ENCODE measurements at regions not wholly inside any gene's neighbourhood (a gene's known extent, or its start where the extent isn't known, plus 50 kb on each side); places are given as distances from the start of the nearest gene placed in this dataset.

DNA sequence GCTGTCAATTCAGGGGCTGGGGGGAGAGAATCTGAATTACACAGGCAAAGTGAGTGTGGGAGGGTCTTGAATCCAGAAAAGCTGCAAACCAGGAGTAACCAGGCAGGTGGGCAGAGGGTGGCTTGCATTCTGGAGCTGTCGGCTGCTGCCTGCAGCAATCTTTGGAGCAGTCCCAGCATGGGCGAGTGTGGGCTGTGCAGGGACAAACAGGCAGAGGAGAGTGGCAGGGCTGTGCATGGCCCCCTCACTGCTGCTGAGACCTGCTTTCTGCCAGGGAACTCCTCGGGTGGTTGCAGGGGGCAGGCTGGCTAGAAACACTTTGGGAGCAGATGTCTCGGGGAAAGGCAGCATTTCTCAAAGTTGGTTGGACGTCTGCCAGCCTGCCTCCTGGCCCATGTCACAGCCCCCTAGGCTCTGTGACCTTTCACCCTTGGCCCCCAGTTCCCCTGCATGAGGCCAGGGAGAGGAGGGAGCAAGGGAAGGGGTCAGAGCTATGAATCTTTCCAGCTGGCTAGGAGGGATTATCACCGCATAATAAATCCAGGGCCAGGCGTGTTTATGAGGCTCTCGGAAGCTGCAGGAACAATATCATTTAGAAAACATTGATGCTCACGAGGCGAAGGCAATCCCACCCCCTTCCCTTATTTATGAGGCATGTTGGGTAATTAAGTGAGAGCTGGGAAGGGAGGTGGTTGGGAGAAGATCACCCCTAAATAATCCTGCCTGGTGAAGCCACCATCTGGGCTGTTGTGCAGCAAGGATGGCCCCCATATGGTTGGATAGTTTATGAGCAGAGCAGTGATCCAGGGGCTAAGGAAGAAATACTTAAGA lies 212.3 kb upstream of the NCAM1 start:
- TF ChIP-seq, protein P1, sequence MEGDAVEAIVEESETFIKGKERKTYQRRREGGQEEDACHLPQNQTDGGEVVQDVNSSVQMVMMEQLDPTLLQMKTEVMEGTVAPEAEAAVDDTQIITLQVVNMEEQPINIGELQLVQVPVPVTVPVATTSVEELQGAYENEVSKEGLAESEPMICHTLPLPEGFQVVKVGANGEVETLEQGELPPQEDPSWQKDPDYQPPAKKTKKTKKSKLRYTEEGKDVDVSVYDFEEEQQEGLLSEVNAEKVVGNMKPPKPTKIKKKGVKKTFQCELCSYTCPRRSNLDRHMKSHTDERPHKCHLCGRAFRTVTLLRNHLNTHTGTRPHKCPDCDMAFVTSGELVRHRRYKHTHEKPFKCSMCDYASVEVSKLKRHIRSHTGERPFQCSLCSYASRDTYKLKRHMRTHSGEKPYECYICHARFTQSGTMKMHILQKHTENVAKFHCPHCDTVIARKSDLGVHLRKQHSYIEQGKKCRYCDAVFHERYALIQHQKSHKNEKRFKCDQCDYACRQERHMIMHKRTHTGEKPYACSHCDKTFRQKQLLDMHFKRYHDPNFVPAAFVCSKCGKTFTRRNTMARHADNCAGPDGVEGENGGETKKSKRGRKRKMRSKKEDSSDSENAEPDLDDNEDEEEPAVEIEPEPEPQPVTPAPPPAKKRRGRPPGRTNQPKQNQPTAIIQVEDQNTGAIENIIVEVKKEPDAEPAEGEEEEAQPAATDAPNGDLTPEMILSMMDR (IDR thresholded peaks at IDR 0.05), result no peak
- no peak for TF ChIP-seq POLR2AphosphoS5 (IDR thresholded peaks at IDR 0.05)
- no peak for TF ChIP-seq EP300 (IDR thresholded peaks at IDR 0.05)
- TF ChIP-seq POLR2A (IDR thresholded peaks at IDR 0.05), result no peak
